GM12873 (cell line): ENCODE measurements at regions not wholly inside any gene's neighbourhood (a gene's known extent, or its start where the extent isn't known, plus 50 kb on each side); places are given as distances from the start of the nearest gene placed in this dataset.

Experiments
- CTCF ChIP-seq: IDR thresholded peaks from 2 replicates; pipeline ENCODE4 v1.5.1; 2012; ENCODE audit warnings: low read depth, mild to moderate bottlenecking, moderate library complexity, low read length, control low read depth; ENCODE audit not compliant: insufficient read depth; ENCODE audit errors: missing control alignments

GRCh38 chr1:147052143-147052542 is 114.0 kb downstream of the NBPF12 start:
- no peak for TF ChIP-seq CTCF

GRCh38 chr1:147051136-147051535 is 113.0 kb downstream of the NBPF12 start:
- TF ChIP-seq CTCF: no peak

- TF ChIP-seq CTCF: no peak
Observed at GRCh38 chr1:147050654-147051053, 112.5 kb downstream of the NBPF12 start.

DNA sequence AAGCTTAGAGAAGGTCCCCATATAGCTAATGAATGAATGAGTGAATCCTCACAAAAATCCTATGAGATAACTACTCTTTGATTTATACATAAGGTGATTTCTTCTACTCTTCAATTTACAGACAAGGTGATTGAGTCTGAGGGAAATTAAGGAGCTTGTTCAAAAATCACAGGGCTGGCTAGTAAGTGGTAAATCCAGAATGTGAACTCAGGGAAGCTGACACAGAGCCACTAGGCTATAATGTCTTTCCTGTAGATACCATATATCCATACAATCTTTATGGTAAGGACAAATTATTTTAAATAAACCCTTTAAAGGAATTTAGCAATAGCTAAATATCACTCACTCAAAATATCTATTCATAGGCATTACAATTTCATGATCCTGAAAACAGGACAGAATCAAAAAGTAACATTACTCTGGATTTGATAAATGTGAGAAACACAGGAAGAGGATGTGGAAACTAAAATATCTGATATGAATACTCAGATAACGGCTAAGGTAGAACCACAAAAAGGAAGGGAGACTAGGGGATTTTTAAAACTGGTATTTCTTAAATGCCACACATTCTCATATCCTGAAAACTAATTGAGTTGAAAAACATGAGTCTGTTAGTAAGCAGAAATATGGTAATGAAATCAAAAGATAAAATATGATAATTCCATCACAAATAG is 108.2 kb downstream of the NBPF12 start:
- TF ChIP-seq CTCF: no peak
